HL-60/S4 (cell line): ENCODE measurements at regions not wholly inside any gene's neighbourhood (a gene's known extent, or its start where the extent isn't known, plus 50 kb on each side); places are given as distances from the start of the nearest gene placed in this dataset.
"Not testable (repeated sequence)": the region's sequence is repeated elsewhere in the genome, so short reads cannot be mapped to it uniquely, and the experiment has no call there.

Experiments
- in situ Hi-C: fragments of 300-500 bp; cut with MboI; formaldehyde crosslinking; loops from 2 replicates; pipeline ENCODE4 v1.14.3; 2022; ENCODE audit warnings: low sequenced_read_pairs

DNA sequence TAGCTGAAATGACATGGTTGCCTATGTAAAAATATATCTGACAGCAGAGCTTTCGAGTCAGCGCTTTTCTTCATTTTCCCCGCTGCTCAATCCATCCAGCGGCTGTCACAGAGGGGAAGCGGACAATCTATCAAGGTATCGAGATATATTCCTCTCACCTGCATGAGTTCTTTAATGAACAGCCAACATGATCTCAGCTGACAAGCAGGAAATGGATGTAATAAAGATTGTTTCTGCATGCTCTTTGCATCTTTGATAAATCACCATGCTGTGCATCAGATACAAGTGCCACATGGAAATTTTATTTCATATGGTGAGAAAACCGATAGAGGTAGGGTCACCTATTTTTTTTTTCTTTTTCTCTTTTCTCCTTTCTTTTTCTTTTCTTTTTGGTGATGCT lies 602.3 kb upstream of the MMS22L start:
- in situ Hi-C loops = no loop called here

DNA sequence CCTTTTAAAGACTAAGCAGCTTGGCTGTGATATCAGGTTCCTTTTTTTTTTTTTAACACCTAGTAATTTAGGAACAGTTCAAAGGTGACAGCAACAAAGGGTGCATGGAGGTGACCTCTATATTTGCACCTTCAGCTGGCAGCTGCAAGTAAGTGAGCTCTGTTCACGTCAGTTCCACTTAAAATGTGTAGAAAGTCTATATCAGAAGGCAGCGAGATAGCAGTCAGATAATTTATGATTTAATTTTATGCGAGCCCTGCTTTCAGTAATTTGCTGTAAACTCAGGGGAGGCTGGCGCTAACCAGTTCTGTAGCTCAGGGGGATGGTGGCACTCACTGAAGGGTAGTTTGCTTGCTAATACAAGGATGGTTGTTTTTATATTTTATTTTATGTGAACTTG lies 602.8 kb upstream of the MMS22L start:
- in situ Hi-C loops = no loop called here

DNA sequence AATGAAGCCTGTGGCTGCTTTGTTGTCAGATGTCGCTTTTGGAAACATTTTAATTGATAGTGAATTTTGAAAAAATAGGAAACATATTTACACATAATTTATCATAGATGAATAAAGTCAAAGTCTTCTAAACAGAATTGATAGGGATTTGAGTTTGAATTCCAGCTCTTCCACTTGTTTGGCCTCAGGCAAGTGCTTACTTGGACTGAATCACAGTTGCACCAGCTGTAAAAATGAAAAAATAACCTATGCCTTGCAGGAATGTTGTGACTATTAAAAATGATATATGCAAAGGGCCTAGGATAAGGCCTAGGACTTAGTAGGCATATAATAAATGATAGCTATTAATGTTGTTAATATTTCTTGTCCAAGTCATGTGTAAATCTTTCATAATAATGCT lies 618.5 kb upstream of the MMS22L start:
- in situ Hi-C loops = no loop called here

DNA sequence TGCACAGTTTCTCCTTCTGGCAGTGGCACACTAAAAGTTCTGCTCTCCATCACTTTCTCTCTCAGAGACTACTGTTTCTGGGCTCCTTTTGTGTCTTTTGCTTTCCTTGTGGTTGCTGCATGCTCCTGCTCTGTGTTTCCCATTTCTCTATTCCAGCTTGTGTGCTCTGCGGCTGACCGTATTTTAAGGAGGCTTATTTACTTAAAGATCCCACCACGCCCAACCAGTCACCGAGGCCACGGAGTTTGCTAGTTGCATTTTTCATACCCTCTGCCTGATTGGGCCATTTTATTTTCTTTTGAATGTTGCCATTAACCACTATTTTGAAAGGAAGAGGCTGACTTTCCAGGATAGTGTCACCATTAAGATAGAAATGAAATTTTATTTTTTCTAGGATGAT lies 626.4 kb upstream of the MMS22L start:
- in situ Hi-C loops = no loop called here

DNA sequence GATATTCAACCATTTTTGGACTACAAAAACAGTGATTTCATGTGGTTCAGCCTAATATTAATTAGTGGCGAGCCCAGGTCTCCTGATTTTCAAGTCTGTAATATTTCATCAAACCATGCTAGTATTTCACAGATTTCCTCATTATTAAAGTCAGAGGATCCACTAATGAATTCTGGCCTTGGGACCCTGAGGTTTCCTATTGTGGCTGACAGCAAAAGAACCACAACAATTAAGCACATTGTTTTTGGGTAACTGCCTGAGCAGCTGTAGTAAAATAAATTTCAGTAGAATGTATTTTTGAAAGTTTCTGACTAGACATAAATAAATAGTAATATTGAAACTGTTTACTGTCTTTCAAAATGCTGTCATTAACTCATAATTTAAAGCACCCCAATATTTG lies 630.7 kb upstream of the MMS22L start:
- in situ Hi-C loops = no loop called here

DNA sequence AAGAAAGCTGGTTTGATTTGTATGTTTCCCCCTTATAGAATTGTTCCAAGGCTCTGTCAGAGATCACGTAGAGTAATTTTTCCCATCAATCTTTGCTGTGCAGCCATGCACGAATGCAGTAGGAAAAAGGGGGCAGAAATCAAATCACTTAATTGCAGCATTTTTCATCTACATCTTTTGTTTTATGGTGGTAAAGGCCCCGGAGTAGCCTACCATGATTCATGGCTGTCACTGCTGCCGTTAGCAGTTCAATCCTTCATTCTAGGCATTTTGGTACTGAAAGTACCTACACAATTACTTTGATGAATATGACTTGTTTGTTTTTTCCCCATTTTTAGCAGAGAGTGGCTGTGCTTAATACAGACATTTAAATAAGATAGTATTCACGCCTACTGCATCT lies 631.9 kb upstream of the MMS22L start:
- in situ Hi-C loops = no loop called here

DNA sequence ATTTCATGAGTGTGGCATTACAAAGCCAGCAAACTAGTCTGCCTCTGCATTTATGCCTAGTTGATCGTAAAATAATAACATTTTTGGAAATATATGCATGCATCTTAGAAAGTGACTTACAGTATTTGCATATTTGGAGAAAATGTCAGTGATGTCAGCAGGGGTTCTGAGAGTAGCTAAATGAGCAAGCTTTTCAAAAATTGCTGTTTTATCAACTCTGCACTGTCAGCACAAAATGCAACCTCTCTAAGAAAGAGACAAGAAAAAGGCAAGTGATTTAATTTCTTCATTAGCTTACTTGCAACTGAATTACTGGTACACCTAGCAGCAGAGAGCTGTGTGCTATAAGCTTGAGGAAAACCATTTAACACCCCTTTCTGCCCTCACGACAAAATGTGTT lies 632.5 kb upstream of the MMS22L start:
- in situ Hi-C loops = no loop called here

DNA sequence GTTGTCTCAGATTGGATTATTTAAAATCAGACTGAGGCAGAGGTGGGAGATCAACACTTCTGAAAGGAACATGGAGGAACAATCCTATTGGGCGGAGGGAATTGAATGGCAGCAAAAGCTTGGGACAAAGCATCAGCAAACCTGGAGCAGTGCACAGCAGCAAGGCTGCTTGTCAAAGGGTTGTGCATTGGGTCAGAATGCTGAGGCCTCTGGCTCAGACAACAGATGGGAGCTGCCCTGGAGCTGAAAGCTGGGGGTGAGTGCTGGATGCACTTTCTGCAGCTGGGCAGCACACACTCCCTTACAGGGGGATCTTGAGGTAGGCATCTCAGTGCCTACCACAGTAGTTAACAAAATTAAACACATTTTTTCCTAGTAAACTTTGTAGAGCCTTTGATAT lies 634.4 kb upstream of the MMS22L start:
- in situ Hi-C loops = no loop called here

DNA sequence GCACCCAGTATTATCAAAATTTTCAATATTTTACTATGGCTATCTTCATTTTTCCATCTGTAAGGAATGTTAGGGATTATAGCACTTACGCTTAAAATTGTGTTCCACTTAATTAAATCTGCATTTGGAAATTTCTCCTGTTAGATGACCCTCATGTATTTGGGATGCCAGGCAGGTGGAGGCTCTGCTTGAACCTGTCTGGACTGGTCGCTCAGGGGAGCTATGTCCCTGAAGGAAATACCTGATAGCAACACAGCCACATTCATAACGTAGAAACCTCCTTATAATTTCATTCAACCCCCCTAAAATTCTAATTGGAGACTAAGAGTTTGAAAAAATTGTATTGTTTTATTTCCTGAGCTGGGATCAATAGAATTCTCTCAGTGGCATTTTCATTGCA lies 636.0 kb upstream of the MMS22L start:
- in situ Hi-C loops = no loop called here

DNA sequence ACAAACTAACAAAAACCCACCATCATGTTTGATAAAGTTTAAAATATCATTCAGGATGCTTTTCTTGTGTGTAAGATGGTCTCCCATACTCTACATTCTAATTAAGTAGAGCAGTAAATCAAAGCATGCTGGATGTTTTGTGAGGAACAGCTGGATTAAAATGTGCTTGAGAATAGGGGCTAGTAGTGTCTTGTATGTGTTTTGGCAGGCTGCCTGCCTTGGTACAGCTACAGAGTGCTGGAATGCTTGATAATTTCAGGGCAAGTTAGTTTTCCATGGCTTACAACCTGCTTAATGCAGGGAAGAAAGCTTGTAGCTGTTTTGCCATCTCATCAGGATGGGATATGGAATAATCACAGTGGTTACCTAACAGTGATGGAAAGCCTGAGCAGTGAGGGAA lies 636.6 kb upstream of the MMS22L start:
- in situ Hi-C loops = no loop called here

DNA sequence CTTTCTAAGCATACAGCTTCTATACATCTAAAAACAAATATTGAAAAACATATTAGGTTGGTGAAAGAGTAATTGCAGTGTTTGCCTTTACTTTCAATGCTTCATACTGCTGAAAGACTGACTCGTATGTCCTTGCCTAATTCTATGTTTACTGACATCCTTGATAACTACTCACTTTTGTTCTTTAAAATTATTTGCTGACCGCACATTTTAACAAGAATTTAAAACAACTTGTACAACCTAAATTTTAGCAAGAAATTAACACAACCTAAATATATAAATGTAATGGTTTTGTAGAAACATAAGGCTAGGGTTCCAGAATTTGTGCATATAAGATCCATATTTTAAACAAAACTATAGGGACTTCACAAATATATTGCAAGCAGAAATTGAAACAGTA lies 640.2 kb upstream of the MMS22L start:
- in situ Hi-C loops = no loop called here

DNA sequence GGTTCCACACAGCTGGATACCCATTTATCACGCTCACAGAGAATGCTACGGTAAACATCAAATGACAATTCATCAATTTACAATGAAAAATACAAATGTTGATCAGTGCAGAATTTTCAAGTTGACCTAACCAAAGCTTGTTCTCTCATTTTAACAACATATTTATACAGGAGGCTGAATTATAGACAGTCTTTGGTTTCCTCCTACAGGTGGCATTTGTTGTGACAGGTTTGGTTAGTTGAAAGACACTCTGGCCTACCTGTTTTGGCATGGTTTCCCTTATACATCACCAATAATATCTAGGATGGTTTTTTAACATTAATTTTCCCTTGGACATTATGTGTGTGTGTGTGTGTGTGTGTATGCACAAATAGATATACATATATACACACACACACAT lies 642.5 kb upstream of the MMS22L start:
- in situ Hi-C loops = no loop called here

DNA sequence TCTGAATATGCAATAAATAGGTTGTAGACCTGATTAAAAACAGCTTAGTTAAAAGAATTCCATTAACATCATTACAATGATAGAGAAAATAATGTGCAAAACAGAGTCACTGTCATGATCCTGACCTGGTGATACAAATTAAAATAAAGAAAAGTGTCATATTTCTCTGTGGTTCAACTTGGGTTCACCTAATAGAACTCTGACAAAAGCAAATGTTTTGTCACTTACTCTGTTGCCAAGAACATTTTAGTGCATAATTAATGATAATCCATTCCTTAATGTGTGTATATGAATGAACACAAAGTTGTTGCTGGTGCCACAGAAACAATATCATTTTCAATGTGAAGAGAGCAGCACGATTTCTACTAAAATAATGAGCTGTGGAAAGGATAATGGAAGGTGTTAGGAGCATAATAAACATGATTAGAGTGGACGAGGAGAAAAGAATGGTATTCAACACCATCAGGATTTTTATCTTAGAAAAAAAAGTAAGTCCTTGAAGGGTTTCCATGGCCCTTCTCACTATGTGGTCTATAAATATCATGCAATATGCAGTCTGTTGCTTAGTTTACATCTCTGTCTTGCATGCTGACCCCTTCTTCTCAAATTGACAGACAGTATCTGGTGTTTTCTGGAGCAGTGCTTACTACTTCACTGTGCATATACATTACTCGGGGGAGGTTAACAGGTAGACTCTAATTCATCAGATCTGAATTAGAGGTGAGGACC lies 656.6 kb upstream of the MMS22L start:
- in situ Hi-C loops = no loop called here

DNA sequence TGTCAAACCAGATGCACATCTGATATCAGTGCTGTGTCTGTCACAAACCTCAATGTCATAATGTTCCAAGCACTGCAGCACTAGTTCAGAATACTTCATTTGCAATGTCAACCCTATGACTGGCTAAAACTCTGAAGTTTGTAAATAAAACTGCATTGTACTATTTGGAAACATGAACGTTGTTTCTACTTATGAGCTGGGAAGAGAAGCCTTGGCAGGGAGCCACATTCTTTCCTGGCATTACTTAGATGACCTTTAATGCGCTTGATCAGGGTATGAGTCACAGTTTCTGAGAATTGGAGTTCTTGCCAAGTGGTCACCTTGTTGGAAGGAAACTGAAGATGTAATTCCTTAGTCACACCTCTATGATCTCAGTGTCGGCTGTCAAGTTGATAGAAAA lies 664.8 kb upstream of the MMS22L start:
- in situ Hi-C loops = no loop called here

DNA sequence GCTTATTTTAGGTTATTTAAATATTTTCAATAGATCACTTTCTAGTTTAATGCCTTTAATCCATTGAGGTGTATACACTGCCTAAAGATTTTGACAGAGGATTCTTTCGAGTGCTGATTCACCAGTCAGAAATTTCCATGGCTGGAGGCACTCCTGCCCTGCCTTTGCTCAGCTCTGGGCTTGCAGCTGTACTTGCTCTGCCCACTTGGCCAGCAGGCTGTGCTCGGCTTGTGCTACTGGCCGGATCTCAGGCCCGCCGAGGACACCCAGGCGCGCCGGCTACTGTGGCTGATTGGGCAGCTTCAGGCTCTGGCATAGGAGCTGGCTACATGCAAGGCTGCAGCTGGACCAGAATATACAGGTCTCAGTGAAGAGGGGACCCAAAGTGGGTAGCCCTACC lies 675.1 kb upstream of the MMS22L start:
- in situ Hi-C loops = no loop called here

DNA sequence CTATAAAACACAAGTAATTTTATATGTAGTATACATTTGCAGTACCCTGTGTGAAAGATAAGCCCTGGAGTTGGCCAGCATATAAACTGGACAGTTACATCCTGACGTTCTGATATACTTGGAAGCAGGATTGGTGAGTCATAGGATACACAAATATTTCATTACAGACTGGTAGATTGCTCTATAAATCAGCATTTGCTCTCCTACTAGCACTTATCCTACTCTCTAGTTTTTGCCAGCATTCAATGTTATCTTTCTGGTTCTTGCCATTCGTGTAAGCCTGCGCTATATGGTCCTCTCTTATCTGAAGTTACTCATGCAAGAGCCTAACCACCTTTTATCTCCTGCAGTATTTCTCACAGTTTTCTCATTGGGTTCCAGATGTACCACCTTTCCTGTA lies 680.2 kb upstream of the MMS22L start:
- in situ Hi-C loops = no loop called here

DNA sequence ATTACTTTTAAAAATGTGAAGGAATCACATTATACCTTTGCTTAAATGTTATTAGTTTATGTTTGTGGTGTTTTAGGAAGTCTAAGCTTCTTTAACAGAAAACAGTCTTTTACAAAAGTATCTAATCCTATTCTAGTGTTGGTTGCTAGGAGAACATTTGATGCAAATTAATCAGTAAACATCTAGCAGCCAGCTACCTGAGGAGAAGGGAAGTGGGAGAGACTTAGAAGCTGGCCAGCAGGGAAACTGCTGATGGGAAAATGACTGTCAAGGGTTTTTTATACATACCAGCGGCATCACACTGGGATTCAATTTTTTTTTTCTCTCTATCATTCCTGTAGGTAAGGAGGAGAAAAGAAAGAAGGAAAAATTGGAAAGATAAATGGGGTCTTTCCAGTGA lies 686.0 kb upstream of the MMS22L start:
- in situ Hi-C loops = no loop called here

DNA sequence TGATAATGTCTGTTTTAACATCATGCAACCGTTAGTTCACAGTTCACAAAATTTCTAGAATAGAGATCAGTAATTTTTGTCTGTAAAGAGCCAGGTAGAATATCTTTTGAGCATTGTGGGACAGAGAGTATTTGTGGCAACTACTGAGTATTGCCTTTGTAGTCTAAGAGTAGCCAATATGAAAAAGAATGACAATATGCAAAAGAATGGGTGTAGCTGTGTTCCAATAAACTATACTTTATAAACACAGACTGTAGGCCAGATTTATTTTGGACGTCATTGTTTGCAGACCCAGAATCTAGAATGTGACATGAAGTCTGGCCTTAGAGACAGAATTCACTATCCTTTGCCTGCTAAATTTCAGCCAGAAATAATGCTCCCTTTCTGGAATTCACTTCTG lies 694.1 kb upstream of the MMS22L start:
- in situ Hi-C loops = no loop called here

DNA sequence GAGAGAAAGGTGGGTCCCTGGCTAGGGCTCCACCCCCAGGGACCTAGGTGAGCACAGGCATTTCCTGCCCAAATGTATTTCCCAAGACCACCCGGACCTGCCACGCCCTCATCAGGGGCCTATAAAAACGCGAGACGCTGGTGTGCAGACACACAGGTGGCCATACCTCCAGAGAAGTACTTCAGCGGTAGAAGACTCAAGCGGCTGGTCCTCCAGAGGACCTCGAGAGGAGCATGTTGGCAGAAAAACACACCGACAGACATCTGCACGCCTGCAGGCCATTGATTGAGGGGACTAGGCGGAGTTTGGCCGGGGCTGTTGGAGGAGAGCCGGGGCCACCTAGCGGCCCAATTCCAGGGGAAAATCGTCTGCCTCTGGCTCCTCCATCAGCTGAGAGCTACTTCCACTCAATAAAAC lies 695.8 kb upstream of the MMS22L start:
- in situ Hi-C loops = no loop called here

DNA sequence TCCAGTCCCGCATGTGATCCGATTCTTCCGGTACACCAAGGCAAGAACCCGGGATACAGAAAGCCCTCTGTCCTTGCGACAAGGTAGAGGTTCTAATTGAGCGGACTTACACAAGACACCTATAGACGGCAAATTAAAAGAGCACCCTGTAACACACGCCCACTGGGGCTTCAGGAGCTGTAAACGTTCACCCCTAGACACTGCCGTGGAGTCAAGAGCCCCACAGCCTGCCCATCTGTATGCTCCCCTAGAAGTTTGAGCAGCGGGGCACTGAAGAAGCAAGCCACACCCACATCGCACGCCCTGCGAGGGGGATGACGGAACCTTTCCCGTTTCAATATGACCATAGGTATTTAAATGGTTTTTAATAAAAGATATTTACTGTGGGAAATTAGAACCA lies 696.3 kb upstream of the MMS22L start:
- in situ Hi-C loops = not testable (repeated sequence)

DNA sequence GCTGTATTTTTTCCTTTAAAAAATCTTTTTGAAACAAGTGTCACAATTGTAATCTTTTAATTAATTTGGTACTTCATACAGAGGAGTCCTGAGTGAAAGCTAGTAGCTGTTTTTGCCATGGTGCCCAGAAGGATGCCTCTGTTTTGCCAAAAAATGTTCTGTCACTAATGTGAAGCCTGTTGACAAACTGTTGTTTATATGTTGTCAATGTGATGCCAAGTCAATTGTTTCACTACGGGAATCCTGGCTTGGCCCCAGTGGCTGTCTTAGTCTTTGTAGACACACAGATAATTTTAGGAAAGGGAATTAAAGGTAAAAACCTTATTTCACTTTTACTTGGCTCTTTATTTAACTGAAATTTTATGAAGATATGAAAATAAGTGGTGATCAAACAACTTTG lies 706.4 kb upstream of the MMS22L start:
- in situ Hi-C loops = no loop called here

DNA sequence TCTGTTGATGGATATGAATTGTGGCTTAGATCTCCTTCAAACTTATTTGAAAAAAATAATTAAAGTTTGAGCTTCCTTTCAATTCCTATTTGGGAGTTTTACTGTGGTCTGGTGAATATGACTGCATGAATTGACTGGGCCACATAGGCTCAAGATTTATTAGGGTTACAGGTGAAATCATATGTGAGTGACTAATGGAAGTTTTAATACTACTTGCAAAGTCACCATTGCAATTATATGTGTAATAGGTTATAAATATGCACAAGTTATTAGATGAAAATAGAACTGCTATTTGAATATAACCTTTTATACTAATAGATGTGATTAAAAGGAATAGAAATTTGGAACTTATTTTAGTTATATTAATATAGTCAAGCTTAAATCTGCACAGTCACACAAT lies 712.1 kb upstream of the MMS22L start:
- in situ Hi-C loops = no loop called here

DNA sequence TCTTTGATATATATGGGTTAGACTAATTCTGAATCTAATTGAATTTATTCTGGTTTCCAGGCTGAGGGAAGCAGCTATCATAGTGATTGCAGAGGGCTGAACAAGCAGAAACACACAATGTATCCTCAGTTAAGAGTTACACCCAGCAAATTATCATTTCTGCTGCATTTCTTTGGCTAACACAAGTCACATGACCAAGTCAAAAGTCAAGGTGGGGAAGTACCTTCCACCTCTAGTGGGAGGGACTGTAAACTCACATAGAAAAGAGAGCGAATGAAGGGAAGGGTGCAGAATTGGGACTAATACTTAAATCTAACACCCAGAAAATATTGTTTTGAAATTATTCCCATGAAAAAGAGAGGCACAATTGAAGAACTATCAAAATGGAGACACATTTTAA lies 719.7 kb upstream of the MMS22L start:
- in situ Hi-C loops = no loop called here
